ENCODE measurements at regions not wholly inside any gene's neighbourhood (a gene's known extent, or its start where the extent isn't known, plus 50 kb on each side); places are given as distances from the start of the nearest gene placed in this dataset.

- no peak overlapping the region for H3K4me3 ChIP-seq
- no peak overlapping the region for H3K27ac ChIP-seq
- no peaks in the 10 kb centered on the region for H3K36me3 ChIP-seq (replicated peaks in 1 of 2)
- H3K27me3 ChIP-seq, result no peaks in the 10 kb centered on the region
- DNase-seq, result no peak
- TF ChIP-seq CTCF (IDR thresholded peaks at IDR 0.05) (no peak), POLR2A (IDR thresholded peaks at IDR 0.05) (no peak)
- no peaks in the 10 kb centered on the region for H3K4me1 ChIP-seq (replicated peaks in 1 of 2)
- intact Hi-C loops (cut with DNase I), result no loop called here
- no peaks in the 10 kb centered on the region for H3K9me3 ChIP-seq (replicated peaks in 1 of 3)
Measured at GRCh38 chrY:17053041-17053440, 827.0 kb downstream of the CDY2B start.

GRCh38 chrY:17050374-17050773, 829.6 kb downstream of the CDY2B start:
- Histone ChIP-seq H3K9me3 (replicated peaks in 1 of 3) (no peaks in the 10 kb centered on the region), H3K4me3 (no peak overlapping the region), H3K36me3 (replicated peaks in 1 of 2) (no peaks in the 10 kb centered on the region), H3K27ac (no peak overlapping the region), H3K27me3 (no peaks in the 10 kb centered on the region), H3K4me1 (replicated peaks in 1 of 2) (no peaks in the 10 kb centered on the region)
- TF ChIP-seq CTCF (IDR thresholded peaks at IDR 0.05) (no peak), POLR2A (IDR thresholded peaks at IDR 0.05) (no peak)
- DNase-seq, result no peak
- intact Hi-C loops (cut with DNase I), result no loop called here
- 83 to 85% methylated on average over 2 of the region's 2 CpGs; no CpG with 5 or more reads in 2 of the 4 donors for WGBS, 4 donors

- TF ChIP-seq CTCF (IDR thresholded peaks at IDR 0.05) (no peak), POLR2A (IDR thresholded peaks at IDR 0.05) (no peak)
- intact Hi-C loops (cut with DNase I), result no loop called here
- Histone ChIP-seq H3K9me3 (replicated peaks in 1 of 3) (no peaks in the 10 kb centered on the region), H3K36me3 (replicated peaks in 1 of 2) (no peaks in the 10 kb centered on the region), H3K27me3 (no peaks in the 10 kb centered on the region), H3K27ac (no peak overlapping the region), H3K4me3 (no peak overlapping the region), H3K4me1 (replicated peaks in 1 of 2) (no peaks in the 10 kb centered on the region)
- DNase-seq, result no peak
- WGBS, 4 donors, result 63 to 69% methylated on average over 2 of the region's 2 CpGs; no CpG with 5 or more reads in 2 of the 4 donors
Measured at GRCh38 chrY:17045124-17045523, 834.9 kb downstream of the CDY2B start.

GRCh38 chrY:17044723-17045122, 835.3 kb downstream of the CDY2B start:
- intact Hi-C loops (cut with DNase I), result no loop called here
- Histone ChIP-seq H3K27me3 (no peaks in the 10 kb centered on the region), H3K36me3 (replicated peaks in 1 of 2) (no peaks in the 10 kb centered on the region), H3K4me1 (replicated peaks in 1 of 2) (no peaks in the 10 kb centered on the region), H3K27ac (no peak overlapping the region), H3K9me3 (replicated peaks in 1 of 3) (no peaks in the 10 kb centered on the region), H3K4me3 (no peak overlapping the region)
- no peak for TF ChIP-seq POLR2A (IDR thresholded peaks at IDR 0.05)
- TF ChIP-seq CTCF (IDR thresholded peaks at IDR 0.05), result no peak
- WGBS, 4 donors, result 72 to 74% methylated on average over 4 of the region's 4 CpGs; no CpG with 5 or more reads in 2 of the 4 donors
- DNase-seq, result no peak
